Activated CD8-positive, alpha-beta T cell treated with anti-CD3 and anti-CD28 coated beads for 36 hours (primary cell): ENCODE measurements at regions not wholly inside any gene's neighbourhood (a gene's known extent, or its start where the extent isn't known, plus 50 kb on each side); places are given as distances from the start of the nearest gene placed in this dataset.

Experiments
- ATAC-seq: fragments of 200-7000 bp; cut with Tn5 transposase; one replicate; pipeline ENCODE4 v1.10.0; 2021; ENCODE audit warnings: mild to moderate bottlenecking, moderate library complexity
- CTCF ChIA-PET: fragments of 350-600 bp; sonication (Branson Sonifier 250); formaldehyde crosslinking; loops from one replicate; lab custom pipeline; 2021; ENCODE audit warnings: antibody characterized with exemption; lab: Charles Lee
- POLR2A ChIA-PET: fragments of 350-600 bp; sonication (Branson Sonifier 250); formaldehyde crosslinking; loops from one replicate; lab custom pipeline; 2021; ENCODE audit warnings: antibody characterized with exemption; lab: Charles Lee
- DNase-seq: peaks from one replicate; pipeline ENCODE4 v3.0.0-alpha.2; 2020
- H3K27ac Mint-ChIP-seq: one replicate; pipeline ENCODE4 v1.8.0; 2021; ENCODE audit warnings: mild to moderate bottlenecking, mixed read lengths
- H3K27me3 Mint-ChIP-seq: one replicate; pipeline ENCODE4 v1.8.0; 2021; ENCODE audit warnings: mixed read lengths
- H3K36me3 Mint-ChIP-seq: one replicate; pipeline ENCODE4 v1.8.0; 2021; ENCODE audit warnings: low read depth, mixed read lengths
- H3K4me1 Mint-ChIP-seq: one replicate; pipeline ENCODE4 v1.8.0; 2021; ENCODE audit warnings: low read depth, mixed read lengths
- H3K4me3 Mint-ChIP-seq: one replicate; pipeline ENCODE4 v1.8.0; 2021; ENCODE audit warnings: mild to moderate bottlenecking, moderate library complexity, mixed read lengths
- H3K9me3 Mint-ChIP-seq: one replicate; pipeline ENCODE4 v1.8.0; 2021; ENCODE audit warnings: mixed read lengths
- intact Hi-C: fragments of 100-400 bp; cut with micrococcal nuclease; formaldehyde crosslinking; loops from one replicate; pipeline ENCODE4 v1.10.0; 2022
- TF ChIP-seq, protein P1 (sequence below): fragments of 200-600 bp; IDR thresholded peaks from one replicate; pipeline ENCODE4 v1.8.0; 2022; ENCODE audit warnings: antibody characterized with exemption, mild to moderate bottlenecking

DNA sequence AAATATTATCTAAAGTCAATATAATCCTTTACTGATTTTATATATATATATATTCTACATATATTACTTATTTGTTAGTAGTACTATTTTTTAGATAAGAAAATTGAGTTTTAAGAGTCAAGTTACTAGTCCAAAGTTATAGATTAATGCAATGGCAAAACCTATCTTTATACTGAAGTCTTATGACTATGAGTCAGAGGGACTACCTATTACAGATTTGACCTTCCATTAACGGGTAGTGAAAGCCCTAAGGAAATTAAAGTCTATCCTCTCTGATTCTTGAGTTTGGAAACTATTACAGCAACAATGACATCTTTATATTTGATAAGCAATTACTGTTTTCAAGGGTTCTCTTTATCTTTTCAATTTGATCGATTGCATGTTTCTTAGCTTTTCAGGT lies 315.8 kb downstream of the CASP12 start:
- H3K4me3 Mint-ChIP-seq = no peak overlapping the region
- ATAC-seq (no peak), DNase-seq (no peak)
- no peaks in the 10 kb centered on the region for H3K4me1 Mint-ChIP-seq
- CTCF ChIA-PET = no interaction called here
- POLR2A ChIA-PET = no interaction called here
- intact Hi-C loops = no loop called here
- H3K27me3 Mint-ChIP-seq = peaks cover 10% of the 10 kb centered on the region
- TF ChIP-seq, protein P1, sequence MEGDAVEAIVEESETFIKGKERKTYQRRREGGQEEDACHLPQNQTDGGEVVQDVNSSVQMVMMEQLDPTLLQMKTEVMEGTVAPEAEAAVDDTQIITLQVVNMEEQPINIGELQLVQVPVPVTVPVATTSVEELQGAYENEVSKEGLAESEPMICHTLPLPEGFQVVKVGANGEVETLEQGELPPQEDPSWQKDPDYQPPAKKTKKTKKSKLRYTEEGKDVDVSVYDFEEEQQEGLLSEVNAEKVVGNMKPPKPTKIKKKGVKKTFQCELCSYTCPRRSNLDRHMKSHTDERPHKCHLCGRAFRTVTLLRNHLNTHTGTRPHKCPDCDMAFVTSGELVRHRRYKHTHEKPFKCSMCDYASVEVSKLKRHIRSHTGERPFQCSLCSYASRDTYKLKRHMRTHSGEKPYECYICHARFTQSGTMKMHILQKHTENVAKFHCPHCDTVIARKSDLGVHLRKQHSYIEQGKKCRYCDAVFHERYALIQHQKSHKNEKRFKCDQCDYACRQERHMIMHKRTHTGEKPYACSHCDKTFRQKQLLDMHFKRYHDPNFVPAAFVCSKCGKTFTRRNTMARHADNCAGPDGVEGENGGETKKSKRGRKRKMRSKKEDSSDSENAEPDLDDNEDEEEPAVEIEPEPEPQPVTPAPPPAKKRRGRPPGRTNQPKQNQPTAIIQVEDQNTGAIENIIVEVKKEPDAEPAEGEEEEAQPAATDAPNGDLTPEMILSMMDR = no peak
- H3K9me3 Mint-ChIP-seq = peaks cover 3% of the 10 kb centered on the region
- H3K36me3 Mint-ChIP-seq = no peaks in the 10 kb centered on the region
- H3K27ac Mint-ChIP-seq = no peak overlapping the region

DNA sequence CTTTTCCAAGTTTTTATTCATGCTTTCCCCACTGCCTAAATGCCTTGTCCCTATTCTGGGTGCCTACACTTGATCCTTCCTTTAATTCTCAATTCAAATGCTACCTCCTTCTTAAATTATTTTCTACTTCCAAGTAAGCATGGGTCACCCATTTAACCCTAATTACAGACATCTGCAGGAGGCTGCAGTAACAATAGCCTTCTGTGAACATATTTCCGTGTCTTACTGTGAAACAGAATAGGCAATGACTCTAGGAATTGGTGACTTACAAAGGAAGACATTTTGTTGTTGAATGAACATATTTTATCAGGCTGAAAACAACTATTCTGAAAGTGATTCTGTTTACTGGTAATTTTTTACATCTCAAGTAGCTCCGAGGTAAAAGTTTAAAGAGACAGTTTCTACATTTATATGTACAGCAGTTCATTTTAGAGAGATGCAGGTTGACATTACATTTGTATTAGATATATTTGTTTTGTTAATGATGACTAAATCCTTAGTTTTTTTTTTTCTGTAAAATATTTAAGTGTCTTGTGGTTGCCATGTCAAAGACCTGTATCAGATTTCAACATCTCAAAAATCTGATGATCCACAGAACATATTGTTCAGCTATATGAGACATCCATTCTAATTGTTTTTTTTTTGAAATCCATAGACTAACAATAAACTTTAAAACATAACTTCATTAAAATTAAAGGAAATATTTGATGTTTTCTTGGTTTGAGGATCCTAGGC lies 316.8 kb downstream of the CASP12 start:
- DNase-seq (no peak), ATAC-seq (no peak)
- peaks cover 3% of the 10 kb centered on the region for H3K9me3 Mint-ChIP-seq
- POLR2A ChIA-PET = no interaction called here
- no peak overlapping the region for H3K27ac Mint-ChIP-seq
- no peaks in the 10 kb centered on the region for H3K4me1 Mint-ChIP-seq
- no peaks in the 10 kb centered on the region for H3K36me3 Mint-ChIP-seq
- CTCF ChIA-PET = no interaction called here
- TF ChIP-seq, protein P1 = no peak
- H3K4me3 Mint-ChIP-seq = no peak overlapping the region
- H3K27me3 Mint-ChIP-seq = peaks cover 10% of the 10 kb centered on the region
- intact Hi-C loops = no loop called here

DNA sequence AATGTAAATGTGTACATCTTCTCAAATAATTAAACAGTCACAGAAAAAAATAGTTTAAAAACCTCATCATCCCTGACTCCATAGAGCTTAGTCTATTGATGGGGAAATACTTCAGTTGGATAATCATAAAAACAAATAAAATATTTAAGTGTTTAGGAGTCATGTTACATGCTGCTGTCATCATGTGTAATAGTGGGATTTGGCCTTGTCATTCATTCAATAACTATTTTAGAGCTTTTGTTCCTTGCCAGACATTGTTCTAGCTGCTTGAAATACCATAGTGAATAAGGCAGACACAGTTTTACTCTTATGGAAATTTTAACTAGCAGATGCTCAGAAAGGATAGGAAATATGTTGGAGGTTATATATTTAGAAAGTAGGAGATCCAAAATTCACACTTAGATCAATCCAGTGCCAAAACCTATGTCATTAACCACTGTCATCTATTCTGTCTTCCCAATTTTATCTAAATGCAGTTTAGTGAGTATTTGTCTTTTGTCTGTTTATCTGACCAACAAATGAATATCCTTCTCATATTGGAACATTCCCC lies 324.7 kb downstream of the CASP12 start:
- no peak for ATAC-seq
- no peak overlapping the region for H3K27ac Mint-ChIP-seq
- H3K9me3 Mint-ChIP-seq = peaks cover 5% of the 10 kb centered on the region
- no peak overlapping the region for H3K4me3 Mint-ChIP-seq
- no peaks in the 10 kb centered on the region for H3K4me1 Mint-ChIP-seq
- ChIA-PET CTCF (no interaction called here), POLR2A (no interaction called here)
- intact Hi-C loops = no loop called here
- TF ChIP-seq, protein P1 = no peak
- H3K36me3 Mint-ChIP-seq = no peaks in the 10 kb centered on the region
- no peak for DNase-seq
- no peaks in the 10 kb centered on the region for H3K27me3 Mint-ChIP-seq

DNA sequence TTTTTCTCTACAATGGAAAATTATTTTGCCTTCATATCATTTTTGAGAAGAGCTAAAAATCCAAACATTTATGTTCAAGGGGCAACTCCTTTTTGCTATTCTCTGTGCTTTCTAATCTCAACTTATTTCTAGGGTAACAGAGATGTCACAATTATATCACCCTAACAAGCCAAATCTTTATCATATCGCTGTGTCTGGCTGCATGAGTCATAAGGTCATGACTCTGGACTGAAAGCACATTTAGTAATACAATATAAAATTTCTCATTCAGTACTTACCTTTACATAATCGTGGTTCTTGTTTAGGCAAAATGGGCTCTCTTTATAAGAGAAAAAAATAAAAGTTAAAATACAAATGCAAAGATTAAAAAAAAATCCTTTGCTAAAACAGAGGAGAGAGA lies 326.0 kb downstream of the CASP12 start:
- ChIA-PET CTCF (no interaction called here), POLR2A (no interaction called here)
- no peak for ATAC-seq
- no peaks in the 10 kb centered on the region for H3K4me1 Mint-ChIP-seq
- H3K36me3 Mint-ChIP-seq = no peaks in the 10 kb centered on the region
- TF ChIP-seq, protein P1 = no peak
- no peak overlapping the region for H3K27ac Mint-ChIP-seq
- peaks cover 2% of the 10 kb centered on the region for H3K9me3 Mint-ChIP-seq
- H3K27me3 Mint-ChIP-seq = no peaks in the 10 kb centered on the region
- intact Hi-C loops = no loop called here
- H3K4me3 Mint-ChIP-seq = no peak overlapping the region
- DNase-seq = no peak

DNA sequence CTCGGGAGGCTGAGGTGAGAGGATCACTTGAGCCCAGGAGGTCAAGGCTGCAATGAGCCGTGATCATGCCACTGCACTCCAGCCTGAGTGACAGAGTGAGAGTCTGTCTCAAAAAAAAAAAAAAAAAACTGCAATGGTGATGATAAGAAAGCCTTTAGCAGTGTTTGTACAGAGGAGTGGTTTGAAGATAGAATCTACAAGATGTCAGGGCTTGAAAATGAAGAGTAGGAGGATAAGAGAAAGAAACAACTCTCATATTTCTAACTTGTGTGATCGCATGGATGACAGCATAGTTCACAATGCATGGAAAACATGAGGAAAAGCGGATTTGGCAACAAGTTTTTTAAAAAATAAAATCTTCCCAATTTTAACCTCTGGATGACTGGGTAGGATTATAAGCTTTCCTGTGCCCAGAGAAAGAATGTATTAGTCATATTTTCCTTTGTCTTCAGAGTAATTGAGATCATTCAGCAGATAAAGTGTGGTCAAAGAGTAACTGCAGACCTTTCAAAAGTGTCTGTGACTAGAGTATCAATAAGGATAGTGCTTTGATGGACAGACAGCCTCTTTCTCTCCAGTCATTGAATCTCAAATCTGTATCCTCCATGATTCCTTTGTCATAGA lies 328.1 kb downstream of the CASP12 start:
- no peak overlapping the region for H3K4me3 Mint-ChIP-seq
- ChIA-PET CTCF (no interaction called here), POLR2A (interaction anchor here (0.6 kb wide), 1 partner anchor 322 kb away, joined by 3 read pairs; no protein-coding TSS in a partner anchor)
- H3K27ac Mint-ChIP-seq = no peak overlapping the region
- no peaks in the 10 kb centered on the region for H3K27me3 Mint-ChIP-seq
- ATAC-seq (no peak), DNase-seq (no peak)
- no peaks in the 10 kb centered on the region for H3K36me3 Mint-ChIP-seq
- intact Hi-C loops = no loop called here
- H3K4me1 Mint-ChIP-seq = no peaks in the 10 kb centered on the region
- TF ChIP-seq, protein P1 = no peak
- peaks cover 2% of the 10 kb centered on the region for H3K9me3 Mint-ChIP-seq
